BLaER1 (cell line): ENCODE measurements at regions not wholly inside any gene's neighbourhood (a gene's known extent, or its start where the extent isn't known, plus 50 kb on each side); places are given as distances from the start of the nearest gene placed in this dataset.
"Not testable (repeated sequence)": the region's sequence is repeated elsewhere in the genome, so short reads cannot be mapped to it uniquely, and the experiment has no call there.

ENCODE experiments used
- H3K27ac ChIP-seq: shearing (Covaris generic); formaldehyde crosslinking; 2 replicates; pipeline ENCODE4 v1.8.1; 2022
- H3K27me3 ChIP-seq: shearing (Covaris generic); formaldehyde crosslinking; 2 replicates; pipeline ENCODE4 v1.8.1; 2022
- H3K36me3 ChIP-seq: shearing (Covaris generic); formaldehyde crosslinking; 2 replicates; pipeline ENCODE4 v1.8.1; 2022
- H3K4me1 ChIP-seq: shearing (Covaris generic); formaldehyde crosslinking; 2 replicates; pipeline ENCODE4 v1.8.1; 2022
- H3K4me2 ChIP-seq: shearing (Covaris generic); formaldehyde crosslinking; 2 replicates; pipeline ENCODE4 v1.8.1; 2022
- H3K4me3 ChIP-seq: shearing (Covaris generic); formaldehyde crosslinking; 2 replicates; pipeline ENCODE4 v1.8.1; 2022
- H3K9ac ChIP-seq: shearing (Covaris generic); formaldehyde crosslinking; 2 replicates; pipeline ENCODE4 v1.8.1; 2022
- H3K9me3 ChIP-seq: shearing (Covaris generic); formaldehyde crosslinking; 2 replicates; pipeline ENCODE4 v1.8.1; 2022
- H4K20me1 ChIP-seq: shearing (Covaris generic); formaldehyde crosslinking; 2 replicates; pipeline ENCODE4 v1.8.1; 2022
- Cebpa-rat ChIP-seq: shearing (Covaris generic); IDR thresholded peaks from 2 replicates; pipeline ENCODE4 v1.8.1; 2022

DNA sequence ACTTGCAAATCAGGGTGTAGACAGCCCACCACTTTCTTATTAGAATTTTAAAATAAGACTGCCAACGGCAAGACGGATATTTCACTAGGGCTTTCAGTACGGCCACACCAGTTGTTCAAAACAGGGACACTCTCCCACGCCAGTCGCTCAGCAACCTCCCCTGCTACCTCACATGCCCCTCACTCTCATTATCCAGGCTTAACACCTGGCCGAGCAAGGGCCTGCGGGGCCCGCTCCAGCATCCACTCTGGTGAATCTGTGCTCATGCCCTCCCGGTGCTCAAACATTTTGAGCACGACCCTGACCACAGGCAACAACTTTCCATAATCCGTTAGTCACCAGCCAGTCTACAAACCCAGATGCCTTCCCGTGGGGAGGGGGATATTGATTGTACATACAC is 209.5 kb downstream of the NPIPA8 start:
- H3K9ac ChIP-seq, H3K9me3 ChIP-seq, H3K4me3 ChIP-seq, H3K4me1 ChIP-seq, H3K36me3 ChIP-seq, H3K4me2 ChIP-seq, H4K20me1 ChIP-seq, H3K27me3 ChIP-seq, H3K27ac ChIP-seq: not testable (repeated sequence)

DNA sequence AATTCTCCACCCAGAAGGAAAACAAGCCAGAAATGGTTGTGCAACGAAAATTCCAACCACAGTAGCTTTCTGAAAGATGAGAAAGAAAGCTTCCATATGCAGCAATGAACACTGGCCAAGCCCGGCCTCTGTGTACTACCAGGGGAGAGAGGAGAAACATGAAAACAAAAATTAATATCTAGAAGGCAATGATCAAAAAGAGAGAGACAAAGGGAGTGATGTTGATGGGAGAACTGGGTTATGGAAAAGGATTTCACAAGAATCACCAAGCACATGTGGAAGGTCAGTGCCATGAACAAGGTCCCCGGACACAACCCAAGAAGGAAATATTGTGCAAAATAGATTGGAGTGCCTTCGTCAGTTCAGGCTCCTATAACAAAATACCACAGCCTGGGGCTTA is 217.4 kb downstream of the NPIPA8 start:
- H3K27ac ChIP-seq, H3K27me3 ChIP-seq, H3K9me3 ChIP-seq, H3K36me3 ChIP-seq, H4K20me1 ChIP-seq, H3K4me3 ChIP-seq, H3K4me2 ChIP-seq, H3K9ac ChIP-seq, H3K4me1 ChIP-seq: not testable (repeated sequence)

DNA sequence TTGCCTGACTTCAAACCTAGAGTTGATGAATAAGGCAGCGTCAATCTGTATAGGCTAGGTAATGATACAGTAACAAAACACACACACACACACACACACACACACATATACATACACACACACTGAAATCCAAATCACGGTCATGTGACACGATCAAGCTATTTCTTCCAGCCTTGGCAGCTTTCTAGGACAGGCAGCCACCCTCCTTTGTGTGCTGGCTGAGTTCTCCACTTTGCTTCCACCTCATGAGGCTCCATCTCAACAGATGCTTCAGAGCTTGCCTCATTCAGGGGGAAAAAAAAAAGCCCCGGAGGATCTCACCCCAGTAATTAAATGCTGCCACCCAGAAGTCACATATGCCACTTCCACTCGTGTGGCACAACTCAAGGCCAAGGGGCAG is 217.9 kb downstream of the NPIPA8 start:
- not testable (repeated sequence) for H3K27ac ChIP-seq, H3K4me1 ChIP-seq, H3K9ac ChIP-seq, H3K4me2 ChIP-seq, H3K9me3 ChIP-seq, H4K20me1 ChIP-seq, H3K27me3 ChIP-seq, H3K36me3 ChIP-seq, H3K4me3 ChIP-seq

- not testable (repeated sequence) for H4K20me1 ChIP-seq, H3K4me1 ChIP-seq, H3K36me3 ChIP-seq, H3K4me2 ChIP-seq, H3K27me3 ChIP-seq, H3K4me3 ChIP-seq, H3K9ac ChIP-seq, H3K27ac ChIP-seq, H3K9me3 ChIP-seq
Measured at GRCh38 chr16:18118071-18118470, 218.5 kb downstream of the NPIPA8 start.

DNA sequence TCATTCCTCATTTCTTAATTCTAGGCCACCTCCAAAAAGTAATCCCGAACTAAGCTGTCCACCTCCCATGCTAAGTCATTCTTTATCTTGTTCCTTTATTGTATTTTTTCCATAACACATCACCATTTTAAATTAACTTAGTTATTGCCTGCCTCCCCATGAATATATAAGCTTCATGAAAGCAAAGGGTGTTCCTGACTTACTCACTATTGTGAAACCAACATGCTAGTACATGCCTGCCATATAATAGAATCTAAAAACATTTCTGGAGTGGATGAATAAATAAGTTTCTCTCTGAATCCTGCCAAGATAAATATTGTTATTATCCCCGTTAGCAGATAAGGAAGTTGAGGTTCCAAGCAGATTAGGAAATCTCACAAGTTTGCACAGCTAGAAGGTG is 232.1 kb downstream of the NPIPA8 start:
- H3K27me3 ChIP-seq, H4K20me1 ChIP-seq, H3K9ac ChIP-seq, H3K4me1 ChIP-seq, H3K4me2 ChIP-seq, H3K36me3 ChIP-seq, H3K4me3 ChIP-seq, H3K27ac ChIP-seq, H3K9me3 ChIP-seq: not testable (repeated sequence)

DNA sequence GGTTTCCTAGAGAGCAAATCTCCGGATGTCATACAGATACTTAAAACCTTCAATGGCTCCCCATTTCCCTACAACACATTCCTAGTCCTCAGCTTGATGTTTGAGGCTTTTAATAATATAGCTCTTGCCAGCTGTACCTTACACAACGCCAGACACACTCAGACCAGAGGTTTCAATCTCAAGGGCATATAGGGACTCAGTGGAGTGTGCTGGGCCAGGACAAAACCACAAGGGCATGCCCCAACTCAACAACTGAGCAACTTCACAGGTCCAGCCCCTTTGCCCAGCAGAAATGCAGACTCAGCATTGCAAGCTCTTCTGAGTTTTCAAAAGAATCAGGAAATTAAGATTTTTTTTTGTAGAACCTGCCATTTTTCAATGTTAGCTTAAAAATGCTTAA is 235.5 kb downstream of the NPIPA8 start:
- not testable (repeated sequence) for H3K27ac ChIP-seq, H3K9me3 ChIP-seq, H3K9ac ChIP-seq, H3K27me3 ChIP-seq, H4K20me1 ChIP-seq, H3K36me3 ChIP-seq, H3K4me3 ChIP-seq, H3K4me1 ChIP-seq, H3K4me2 ChIP-seq

DNA sequence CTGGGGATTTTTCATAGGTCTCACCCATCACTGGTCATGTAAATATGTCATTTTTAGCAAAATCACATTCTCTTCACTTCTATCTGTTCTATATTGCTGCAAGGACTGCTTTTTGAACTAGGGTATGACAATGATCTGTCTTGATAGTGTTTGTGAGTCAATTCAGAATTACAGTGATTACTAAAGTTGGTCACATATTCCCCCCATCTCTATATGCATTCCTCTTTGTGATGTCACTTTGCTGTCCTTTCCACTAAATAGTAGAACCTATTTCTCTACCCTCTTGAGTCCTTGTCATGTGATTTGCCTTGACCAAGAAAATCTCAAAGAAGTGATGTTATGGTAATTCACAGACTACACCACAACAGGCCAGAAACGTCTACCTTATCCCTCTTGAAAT is 243.9 kb downstream of the NPIPA8 start:
- not testable (repeated sequence) for H3K4me2 ChIP-seq, H3K4me3 ChIP-seq, H3K4me1 ChIP-seq, H3K9me3 ChIP-seq, H4K20me1 ChIP-seq, H3K9ac ChIP-seq, H3K27me3 ChIP-seq, H3K36me3 ChIP-seq, H3K27ac ChIP-seq

GRCh38 chr16:18080658-18081363 is 255.7 kb downstream of the NPIPA8 start:
- H3K4me2 ChIP-seq, H3K27ac ChIP-seq, H3K9me3 ChIP-seq, H3K4me3 ChIP-seq, H4K20me1 ChIP-seq, H3K9ac ChIP-seq, H3K36me3 ChIP-seq, H3K4me1 ChIP-seq, H3K27me3 ChIP-seq: not testable (repeated sequence)

- H3K27me3 ChIP-seq, H3K27ac ChIP-seq, H3K9me3 ChIP-seq, H3K4me1 ChIP-seq, H3K4me2 ChIP-seq, H3K9ac ChIP-seq, H3K36me3 ChIP-seq, H4K20me1 ChIP-seq, H3K4me3 ChIP-seq: not testable (repeated sequence)
Measured at GRCh38 chr16:18077910-18078309, 258.6 kb downstream of the NPIPA8 start.

GRCh38 chr16:18072161-18072560 is 264.4 kb downstream of the NPIPA8 start:
- Histone ChIP-seq H3K36me3 (no peaks in the 10 kb centered on the region), H3K9ac (no peak overlapping the region), H3K27ac (no peak overlapping the region), H4K20me1 (no peaks in the 10 kb centered on the region), H3K4me2 (no peak overlapping the region), H3K27me3 (no peaks in the 10 kb centered on the region), H3K4me1 (no peaks in the 10 kb centered on the region), H3K9me3 (no peaks in the 10 kb centered on the region), H3K4me3 (no peak overlapping the region)
- TF ChIP-seq Cebpa-rat = no peak

- TF ChIP-seq Cebpa-rat = no peak
- H3K27me3 ChIP-seq = no peaks in the 10 kb centered on the region
- no peak overlapping the region for H3K27ac ChIP-seq
- H4K20me1 ChIP-seq = no peaks in the 10 kb centered on the region
- no peaks in the 10 kb centered on the region for H3K36me3 ChIP-seq
- no peak overlapping the region for H3K9ac ChIP-seq
- no peaks in the 10 kb centered on the region for H3K4me1 ChIP-seq
- H3K4me3 ChIP-seq = no peak overlapping the region
- no peaks in the 10 kb centered on the region for H3K9me3 ChIP-seq
- H3K4me2 ChIP-seq = no peak overlapping the region
Measured at GRCh38 chr16:18069683-18070082, 266.9 kb downstream of the NPIPA8 start.
